ENCODE measurements at regions not wholly inside any gene's neighbourhood (a gene's known extent, or its start where the extent isn't known, plus 50 kb on each side); places are given as distances from the start of the nearest gene placed in this dataset.
"Not testable (repeated sequence)": the region's sequence is repeated elsewhere in the genome, so short reads cannot be mapped to it uniquely, and the experiment has no call there.

GRCh38 chr14:27270716-27271115 lies 672.9 kb upstream of the NOVA1 start:
- DNase-seq, result no peak

GRCh38 chr14:27278341-27278740 lies 680.5 kb upstream of the NOVA1 start:
- DNase-seq, result no peak

- DNase-seq, result no peak
Measured at GRCh38 chr14:27305441-27305945, 707.7 kb upstream of the NOVA1 start.

GRCh38 chr14:27312730-27313129 lies 714.9 kb upstream of the NOVA1 start:
- DNase-seq, result not testable (repeated sequence)

GRCh38 chr14:27314231-27314630 lies 716.4 kb upstream of the NOVA1 start:
- no peak for DNase-seq

- DNase-seq, result no peak
Measured at GRCh38 chr14:27315477-27315876, 717.6 kb upstream of the NOVA1 start.

GRCh38 chr14:27315947-27316346 lies 718.1 kb upstream of the NOVA1 start:
- DNase-seq, result no peak

GRCh38 chr14:27318774-27319420 lies 721.1 kb upstream of the NOVA1 start:
- DNase-seq, result no peak

GRCh38 chr14:27320261-27320660 lies 722.4 kb upstream of the NOVA1 start:
- no peak for DNase-seq

- DNase-seq, result no peak
Measured at GRCh38 chr14:27327095-27327494, 729.3 kb upstream of the NOVA1 start.

- no peak for DNase-seq
Measured at GRCh38 chr14:27338012-27338411, 740.2 kb upstream of the NOVA1 start.

GRCh38 chr14:27363036-27363435 lies 765.2 kb upstream of the NOVA1 start:
- not testable (repeated sequence) for DNase-seq

- no peak for DNase-seq
Measured at GRCh38 chr14:27366596-27366995, 768.8 kb upstream of the NOVA1 start.

GRCh38 chr14:27367345-27367744 lies 769.5 kb upstream of the NOVA1 start:
- no peak for DNase-seq

- DNase-seq, result no peak
Measured at GRCh38 chr14:27370074-27370473, 772.2 kb upstream of the NOVA1 start.

GRCh38 chr14:27370775-27371174 lies 772.9 kb upstream of the NOVA1 start:
- DNase-seq, result no peak

- no peak for DNase-seq
Measured at GRCh38 chr14:27371209-27371608, 773.4 kb upstream of the NOVA1 start.

- DNase-seq, result no peak
Measured at GRCh38 chr14:27371868-27372267, 774.0 kb upstream of the NOVA1 start.

GRCh38 chr14:27372771-27373170 lies 774.9 kb upstream of the NOVA1 start:
- DNase-seq, result no peak

- no peak for DNase-seq
Measured at GRCh38 chr14:27384124-27384523, 786.3 kb upstream of the NOVA1 start.

- no peak for DNase-seq
Measured at GRCh38 chr14:27386391-27386790, 788.6 kb upstream of the NOVA1 start.

GRCh38 chr14:27387463-27387862 lies 789.6 kb upstream of the NOVA1 start:
- DNase-seq, result no peak

- no peak for DNase-seq
Measured at GRCh38 chr14:27389402-27389801, 791.6 kb upstream of the NOVA1 start.

GRCh38 chr14:27390155-27390554 lies 792.3 kb upstream of the NOVA1 start:
- no peak for DNase-seq

GRCh38 chr14:27391331-27391730 lies 793.5 kb upstream of the NOVA1 start:
- no peak for DNase-seq
